Endothelial cell (in vitro differentiated cells): ENCODE measurements at regions not wholly inside any gene's neighbourhood (a gene's known extent, or its start where the extent isn't known, plus 50 kb on each side); places are given as distances from the start of the nearest gene placed in this dataset.

ENCODE experiments used
- DNase-seq: peaks from one replicate; pipeline ENCODE4 v3.0.0; 2021; ENCODE audit warnings: low spot score
- H3K27ac Mint-ChIP-seq: one replicate; pipeline ENCODE4 v1.8.0; 2021; ENCODE audit warnings: mixed read lengths, inconsistent platforms; ENCODE audit not compliant: unreplicated experiment
- H3K27me3 Mint-ChIP-seq: one replicate; pipeline ENCODE4 v1.8.0; 2021; ENCODE audit warnings: mild to moderate bottlenecking, moderate library complexity, mixed read lengths, inconsistent platforms; ENCODE audit not compliant: unreplicated experiment
- H3K36me3 Mint-ChIP-seq: one replicate; pipeline ENCODE4 v1.8.0; 2021; ENCODE audit warnings: mild to moderate bottlenecking, low read depth, mixed read lengths, inconsistent platforms; ENCODE audit not compliant: unreplicated experiment
- H3K4me1 Mint-ChIP-seq: one replicate; pipeline ENCODE4 v1.8.0; 2021; ENCODE audit warnings: mild to moderate bottlenecking, mixed read lengths, inconsistent platforms; ENCODE audit not compliant: unreplicated experiment
- H3K4me3 Mint-ChIP-seq: one replicate; pipeline ENCODE4 v1.8.0; 2021; ENCODE audit warnings: mild to moderate bottlenecking, mixed read lengths, inconsistent platforms; ENCODE audit not compliant: unreplicated experiment
- H3K9me3 Mint-ChIP-seq: one replicate; pipeline ENCODE4 v1.8.0; 2021; ENCODE audit warnings: mixed read lengths, inconsistent platforms; ENCODE audit not compliant: unreplicated experiment
- TF ChIP-seq, protein P1 (sequence below): fragments of 200-600 bp; sonication (generic); IDR thresholded peaks from one replicate; pipeline ENCODE4 v1.5.0; 2021; ENCODE audit warnings: antibody characterized with exemption; ENCODE audit not compliant: unreplicated experiment

GRCh38 chr5:130532786-130533185, 628.5 kb downstream of the CHSY3 start:
- no peak for DNase-seq
- TF ChIP-seq, protein P1, sequence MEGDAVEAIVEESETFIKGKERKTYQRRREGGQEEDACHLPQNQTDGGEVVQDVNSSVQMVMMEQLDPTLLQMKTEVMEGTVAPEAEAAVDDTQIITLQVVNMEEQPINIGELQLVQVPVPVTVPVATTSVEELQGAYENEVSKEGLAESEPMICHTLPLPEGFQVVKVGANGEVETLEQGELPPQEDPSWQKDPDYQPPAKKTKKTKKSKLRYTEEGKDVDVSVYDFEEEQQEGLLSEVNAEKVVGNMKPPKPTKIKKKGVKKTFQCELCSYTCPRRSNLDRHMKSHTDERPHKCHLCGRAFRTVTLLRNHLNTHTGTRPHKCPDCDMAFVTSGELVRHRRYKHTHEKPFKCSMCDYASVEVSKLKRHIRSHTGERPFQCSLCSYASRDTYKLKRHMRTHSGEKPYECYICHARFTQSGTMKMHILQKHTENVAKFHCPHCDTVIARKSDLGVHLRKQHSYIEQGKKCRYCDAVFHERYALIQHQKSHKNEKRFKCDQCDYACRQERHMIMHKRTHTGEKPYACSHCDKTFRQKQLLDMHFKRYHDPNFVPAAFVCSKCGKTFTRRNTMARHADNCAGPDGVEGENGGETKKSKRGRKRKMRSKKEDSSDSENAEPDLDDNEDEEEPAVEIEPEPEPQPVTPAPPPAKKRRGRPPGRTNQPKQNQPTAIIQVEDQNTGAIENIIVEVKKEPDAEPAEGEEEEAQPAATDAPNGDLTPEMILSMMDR: no peak
- no peaks in the 10 kb centered on the region for H3K27me3 Mint-ChIP-seq
- H3K27ac Mint-ChIP-seq: no peak overlapping the region
- no peaks in the 10 kb centered on the region for H3K9me3 Mint-ChIP-seq
- H3K36me3 Mint-ChIP-seq: no peaks in the 10 kb centered on the region
- H3K4me1 Mint-ChIP-seq: no peaks in the 10 kb centered on the region
- H3K4me3 Mint-ChIP-seq: no peak overlapping the region

- H3K9me3 Mint-ChIP-seq: no peaks in the 10 kb centered on the region
- TF ChIP-seq, protein P1: no peak
- no peak overlapping the region for H3K4me3 Mint-ChIP-seq
- peaks cover 3% of the 10 kb centered on the region for H3K4me1 Mint-ChIP-seq
- no peaks in the 10 kb centered on the region for H3K36me3 Mint-ChIP-seq
- H3K27me3 Mint-ChIP-seq: no peaks in the 10 kb centered on the region
- H3K27ac Mint-ChIP-seq: no peak overlapping the region
- DNase-seq: no peak
Measured at GRCh38 chr5:130529511-130530485, 625.5 kb downstream of the CHSY3 start.

- H3K36me3 Mint-ChIP-seq: no peaks in the 10 kb centered on the region
- TF ChIP-seq, protein P1: no peak
- no peak for DNase-seq
- H3K4me1 Mint-ChIP-seq: peaks cover 3% of the 10 kb centered on the region
- no peaks in the 10 kb centered on the region for H3K27me3 Mint-ChIP-seq
- H3K4me3 Mint-ChIP-seq: no peak overlapping the region
- no peaks in the 10 kb centered on the region for H3K9me3 Mint-ChIP-seq
- no peak overlapping the region for H3K27ac Mint-ChIP-seq
Measured at GRCh38 chr5:130529111-130529510, 624.8 kb downstream of the CHSY3 start.

GRCh38 chr5:130528474-130528873, 624.2 kb downstream of the CHSY3 start:
- no peak overlapping the region for H3K27ac Mint-ChIP-seq

More at GRCh38 chr5:130528474-130528873, 624.2 kb downstream of the CHSY3 start:
- DNase-seq: no peak
- Mint-ChIP-seq H3K9me3 (no peaks in the 10 kb centered on the region), H3K36me3 (no peaks in the 10 kb centered on the region), H3K4me1 (peaks cover 3% of the 10 kb centered on the region), H3K4me3 (no peak overlapping the region), H3K27me3 (no peaks in the 10 kb centered on the region)
- TF ChIP-seq, protein P1: no peak
